SH-SY5Y (cell line): ENCODE measurements at regions not wholly inside any gene's neighbourhood (a gene's known extent, or its start where the extent isn't known, plus 50 kb on each side); places are given as distances from the start of the nearest gene placed in this dataset.

Experiments used
- GATA2 ChIP-seq: IDR thresholded peaks from 2 replicates; pipeline ENCODE4 v1.6.1; 2011; ENCODE audit warnings: mild to moderate bottlenecking, low read depth, low read length
- GATA3 ChIP-seq: IDR thresholded peaks from 2 replicates; pipeline ENCODE4 v1.6.1; 2011; ENCODE audit warnings: low read depth, mild to moderate bottlenecking, low read length, moderate library complexity

GRCh38 chr6:112821476-112821875 is 474.3 kb downstream of the RFPL4B start:
- no peak for TF ChIP-seq GATA2
- TF ChIP-seq GATA3 = no peak
